ENCODE measurements at regions not wholly inside any gene's neighbourhood (a gene's known extent, or its start where the extent isn't known, plus 50 kb on each side); places are given as distances from the start of the nearest gene placed in this dataset.

DNA sequence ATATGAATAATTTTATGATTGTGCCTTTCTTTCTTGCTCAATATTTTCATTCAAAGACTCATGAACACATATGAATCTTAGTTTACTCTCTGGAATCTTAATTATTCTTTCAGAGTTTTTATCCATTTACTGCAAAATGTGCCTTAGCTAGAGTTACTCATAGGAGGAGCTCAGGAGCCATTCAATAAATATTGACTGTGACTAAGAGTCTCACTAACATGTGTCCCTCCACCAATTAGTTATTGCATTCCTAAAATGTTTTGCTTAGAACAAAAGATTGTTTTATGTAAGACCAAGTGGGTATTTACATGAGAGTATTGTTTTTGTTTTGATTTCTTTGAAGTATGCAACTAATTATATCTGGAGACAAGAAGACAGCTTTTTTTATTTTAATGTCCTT lies 218.4 kb upstream of the MAST4 start:
- no peak for TF ChIP-seq POLR2A (IDR thresholded peaks at IDR 0.05; ENCODE audit: borderline replicate concordance, extremely low read depth, insufficient read depth, insufficient read length)
- TF ChIP-seq, protein P1, sequence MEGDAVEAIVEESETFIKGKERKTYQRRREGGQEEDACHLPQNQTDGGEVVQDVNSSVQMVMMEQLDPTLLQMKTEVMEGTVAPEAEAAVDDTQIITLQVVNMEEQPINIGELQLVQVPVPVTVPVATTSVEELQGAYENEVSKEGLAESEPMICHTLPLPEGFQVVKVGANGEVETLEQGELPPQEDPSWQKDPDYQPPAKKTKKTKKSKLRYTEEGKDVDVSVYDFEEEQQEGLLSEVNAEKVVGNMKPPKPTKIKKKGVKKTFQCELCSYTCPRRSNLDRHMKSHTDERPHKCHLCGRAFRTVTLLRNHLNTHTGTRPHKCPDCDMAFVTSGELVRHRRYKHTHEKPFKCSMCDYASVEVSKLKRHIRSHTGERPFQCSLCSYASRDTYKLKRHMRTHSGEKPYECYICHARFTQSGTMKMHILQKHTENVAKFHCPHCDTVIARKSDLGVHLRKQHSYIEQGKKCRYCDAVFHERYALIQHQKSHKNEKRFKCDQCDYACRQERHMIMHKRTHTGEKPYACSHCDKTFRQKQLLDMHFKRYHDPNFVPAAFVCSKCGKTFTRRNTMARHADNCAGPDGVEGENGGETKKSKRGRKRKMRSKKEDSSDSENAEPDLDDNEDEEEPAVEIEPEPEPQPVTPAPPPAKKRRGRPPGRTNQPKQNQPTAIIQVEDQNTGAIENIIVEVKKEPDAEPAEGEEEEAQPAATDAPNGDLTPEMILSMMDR (IDR thresholded peaks at IDR 0.05 in 2 of 3, conservative IDR thresholded peaks at IDR 0.05 in 1 of 3; ENCODE audit: borderline replicate concordance in 1 of 3, insufficient read depth in 1 of 3, low read depth in 2 of 3, low read length in 2 of 3): no peak
- no peak for TF ChIP-seq EZH2 (IDR thresholded peaks at IDR 0.05)
- TF ChIP-seq ELF1 (IDR thresholded peaks at IDR 0.05; ENCODE audit: borderline replicate concordance, low read depth): no peak
- no peak for TF ChIP-seq FOSL1 (IDR thresholded peaks at IDR 0.05; ENCODE audit: low read depth)
- TF ChIP-seq EGR1 (IDR thresholded peaks at IDR 0.05; ENCODE audit: low read depth): no peak
- TF ChIP-seq, protein P2, sequence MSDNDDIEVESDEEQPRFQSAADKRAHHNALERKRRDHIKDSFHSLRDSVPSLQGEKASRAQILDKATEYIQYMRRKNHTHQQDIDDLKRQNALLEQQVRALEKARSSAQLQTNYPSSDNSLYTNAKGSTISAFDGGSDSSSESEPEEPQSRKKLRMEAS (IDR thresholded peaks at IDR 0.05): no peak
- no peak for TF ChIP-seq ZNF274 (IDR thresholded peaks at IDR 0.05; ENCODE audit: low read depth, low read length)
